DND-41 (cell line): ENCODE measurements at regions not wholly inside any gene's neighbourhood (a gene's known extent, or its start where the extent isn't known, plus 50 kb on each side); places are given as distances from the start of the nearest gene placed in this dataset.

Experiments used
- CTCF ChIP-seq: IDR thresholded peaks from 2 replicates; pipeline ENCODE4 v1.5.1; 2012; ENCODE audit warnings: borderline replicate concordance, low read length, moderate library complexity, mild to moderate bottlenecking; ENCODE audit not compliant: poor library complexity, severe bottlenecking; ENCODE audit errors: extremely low read depth
- EZH2 ChIP-seq: IDR thresholded peaks from 3 replicates; pipeline ENCODE4 v1.6.1; 2012; ENCODE audit warnings: borderline replicate concordance, low read depth, mild to moderate bottlenecking, moderate library complexity, low read length, inconsistent platforms; ENCODE audit not compliant: severe bottlenecking

GRCh38 chr1:67534627-67535065, 104.4 kb upstream of the SERBP1 start:
- no peak for TF ChIP-seq CTCF
- TF ChIP-seq EZH2: no peak
